ENCODE measurements at regions not wholly inside any gene's neighbourhood (a gene's known extent, or its start where the extent isn't known, plus 50 kb on each side); places are given as distances from the start of the nearest gene placed in this dataset.

GRCh38 chr2:8491296-8492027, 190.4 kb upstream of the ID2 start:
- no peak for TF ChIP-seq CTCF (IDR thresholded peaks at IDR 0.05)
- Histone ChIP-seq H3K4me1 (peaks cover 22 to 38% (median 34%) of the 10 kb centered on the region in 3 donors), H3K27me3 (no peaks in the 10 kb centered on the region), H3K9me3 (no peaks in the 10 kb centered on the region), H3K27ac (peak overlapping the region in 2 of 4 donors; percentile 36 to 67), H3K4me3 (no peak overlapping the region), H3K36me3 (no peaks in the 10 kb centered on the region)
- no peak for FAIRE-seq
- intact Hi-C loops (cut with DNase I), result no loop called here
- peak; percentile 19 to 68 (median 44) for ATAC-seq
- WGBS, 2 donors, result 9 to 13% methylated on average over 17 of the region's 17 CpGs
- peak in 2 of 6 donors; percentile 20 to 21 for DNase-seq

GRCh38 chr2:8494151-8494550, 187.7 kb upstream of the ID2 start:
- DNase-seq (peak in 1 of 6 donors; percentile 49), ATAC-seq (no peak), FAIRE-seq (no peak)
- WGBS, 2 donors, result 83 to 88% methylated on average over 9 of the region's 9 CpGs
- Histone ChIP-seq H3K27ac (peak overlapping the region; percentile 27 to 65 (median 52)), H3K4me3 (no peak overlapping the region), H3K36me3 (no peaks in the 10 kb centered on the region), H3K9me3 (no peaks in the 10 kb centered on the region), H3K27me3 (no peaks in the 10 kb centered on the region), H3K4me1 (peaks cover 22 to 38% (median 37%) of the 10 kb centered on the region in 3 donors)
- TF ChIP-seq CTCF (IDR thresholded peaks at IDR 0.05), result no peak
- intact Hi-C loops (cut with DNase I), result no loop called here

GRCh38 chr2:8494589-8494988, 187.3 kb upstream of the ID2 start:
- H3K27ac ChIP-seq, result peak overlapping the region; percentile 27 to 65 (median 52)
- intact Hi-C loops (cut with DNase I), result no loop called here
- WGBS, 2 donors, result 77 to 83% methylated on average over 3 of the region's 3 CpGs

GRCh38 chr2:8495189-8495989, 186.5 kb upstream of the ID2 start:
- DNase-seq (peak in 1 of 6 donors; percentile 45), FAIRE-seq (no peak), ATAC-seq (no peak)
- peak overlapping the region in 1 of 4 donors; percentile 58 for H3K27ac ChIP-seq
- intact Hi-C loops (cut with DNase I), result no loop called here
- H3K4me1 ChIP-seq, result peaks cover 28 to 44% (median 42%) of the 10 kb centered on the region in 3 donors
- H3K4me3 ChIP-seq, result no peak overlapping the region
- H3K9me3 ChIP-seq, result no peaks in the 10 kb centered on the region
- TF ChIP-seq CTCF (IDR thresholded peaks at IDR 0.05), result no peak
- no peaks in the 10 kb centered on the region for H3K36me3 ChIP-seq
- WGBS, 2 donors, result 94 to 95% methylated on average over 12 of the region's 12 CpGs
- H3K27me3 ChIP-seq, result no peaks in the 10 kb centered on the region

More at GRCh38 chr2:8494589-8494988, 187.3 kb upstream of the ID2 start:
- FAIRE-seq (no peak), DNase-seq (peak in 1 of 6 donors; percentile 54), ATAC-seq (no peak)
- TF ChIP-seq CTCF (IDR thresholded peaks at IDR 0.05), result no peak
- Histone ChIP-seq H3K36me3 (no peaks in the 10 kb centered on the region), H3K4me3 (no peak overlapping the region), H3K9me3 (no peaks in the 10 kb centered on the region), H3K4me1 (peaks cover 22 to 38% (median 37%) of the 10 kb centered on the region in 3 donors), H3K27me3 (no peaks in the 10 kb centered on the region)
